Aorta (tissue), 5 donors: ENCODE measurements at regions not wholly inside any gene's neighbourhood (a gene's known extent, or its start where the extent isn't known, plus 50 kb on each side); places are given as distances from the start of the nearest gene placed in this dataset.
A peak's percentile ranks its signal among the peaks of the same experiment; 100 is the strongest.

ENCODE experiments used
- ATAC-seq: fragments of 200-7000 bp; cut with Tn5 transposase; one replicate; pipeline ENCODE4 v1.9.1; 2022; ENCODE audit warnings: moderate library complexity; ENCODE audit not compliant: low FRiP score
- DNase-seq, 2 donors: peaks; one replicate each; pipeline ENCODE4 v3.0.0-alpha.2; 2020
- H3K27ac ChIP-seq, 2 donors: one replicate each; pipeline ENCODE4 v1.5.1; 2013; ENCODE audit warnings: low read length in 2 of 2, mild to moderate bottlenecking in 2 of 2, moderate library complexity in 2 of 2, control low read depth in 1 of 2, inconsistent platforms in 1 of 2, low read depth in 1 of 2
- H3K27me3 ChIP-seq, 2 donors: one replicate each; pipeline ENCODE4 v1.6.1; 2013; ENCODE audit warnings: control low read depth in 1 of 2, low read length in 1 of 2, mild to moderate bottlenecking in 1 of 2, moderate library complexity in 1 of 2; ENCODE audit not compliant: insufficient read depth in 2 of 2, control insufficient read depth in 1 of 2
- H3K36me3 ChIP-seq, 2 donors: one replicate each; pipeline ENCODE4 v1.6.1; 2013; ENCODE audit warnings: control low read depth in 1 of 2, low read length in 1 of 2, mild to moderate bottlenecking in 1 of 2; ENCODE audit not compliant: insufficient read depth in 2 of 2, control insufficient read depth in 1 of 2
- H3K4me1 ChIP-seq, 2 donors: one replicate each; pipeline ENCODE4 v1.6.1; 2013; ENCODE audit warnings: low read length in 2 of 2, control low read depth in 1 of 2, mild to moderate bottlenecking in 1 of 2, moderate library complexity in 1 of 2; ENCODE audit not compliant: insufficient read depth in 2 of 2, control insufficient read depth in 1 of 2
- H3K4me3 ChIP-seq, 2 donors: one replicate each; pipeline ENCODE4 v1.5.1; 2013; ENCODE audit warnings: low read length in 2 of 2, control low read depth in 1 of 2, mild to moderate bottlenecking in 1 of 2
- H3K9me3 ChIP-seq: one replicate; pipeline ENCODE4 v1.6.1; 2013; ENCODE audit warnings: mild to moderate bottlenecking, low read length; ENCODE audit not compliant: control insufficient read depth
- WGBS, 2 donors: extraction: QIAGEN DNeasy Blood & Tissue Kit; methylation state at CpG; one replicate each; pipeline ENCODE4 v1.1.7; 2013; 5-methylcytosine and 5-hydroxymethylcytosine counted together
- intact Hi-C, 2 donors: fragments of 100-400 bp; cut with DNase I; formaldehyde crosslinking; loops; one replicate each; pipeline versions ENCODE4 v1.14.2 to v1.15.0; 2022
- donor health status: healthy with polysubstance abuse.
- donor health status: Bipolar disorder and iron deficiency.
- donor health status: DM: no; HTN: no; CAD: no.
- donor health status: DM: no; HTN: no; CAD: no.
- donor health status: DM: yes; HTN: yes; CAD: no.

DNA sequence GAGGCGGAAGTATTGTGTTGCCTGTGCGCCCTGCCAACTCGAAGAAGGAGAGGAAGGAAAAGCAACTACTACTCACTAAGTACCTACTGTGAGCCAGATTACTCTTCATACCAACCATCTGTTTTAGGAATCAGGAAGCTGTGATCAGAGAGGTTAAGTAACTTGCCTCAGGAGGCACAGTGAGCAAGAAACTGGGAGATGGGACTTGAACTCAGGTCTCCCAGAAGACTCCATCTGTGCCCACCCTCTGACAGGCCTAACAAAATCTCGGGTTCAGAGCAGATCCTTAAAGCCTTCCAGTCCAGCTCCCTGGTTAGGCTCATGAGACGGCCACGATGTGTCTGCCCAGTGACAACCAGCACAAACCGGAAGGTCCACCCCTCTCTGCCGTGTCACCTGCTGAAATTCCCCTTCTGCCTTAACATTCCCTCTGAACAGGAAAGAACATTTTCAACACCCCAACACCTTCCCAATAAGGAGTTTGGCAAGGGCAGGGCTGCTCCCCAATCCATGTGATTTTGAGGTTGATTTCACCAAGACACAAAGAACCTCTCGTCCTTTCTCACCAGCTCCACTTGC, 230.1 kb downstream of the TOMM20 start:
- Histone ChIP-seq H3K9me3 (no peaks in the 10 kb centered on the region), H3K4me1 (no peaks in the 10 kb centered on the region), H3K27me3 (no peaks in the 10 kb centered on the region), H3K36me3 (no peaks in the 10 kb centered on the region), H3K4me3 (no peak overlapping the region), H3K27ac (no peak overlapping the region)
- intact Hi-C loops, result no loop called here
- WGBS, 2 donors, result 92 to 93% methylated on average over 8 to 9 of the region's 9 CpGs
- DNase-seq (peak in 1 of 2 donors; percentile 39), ATAC-seq (no peak)

DNA sequence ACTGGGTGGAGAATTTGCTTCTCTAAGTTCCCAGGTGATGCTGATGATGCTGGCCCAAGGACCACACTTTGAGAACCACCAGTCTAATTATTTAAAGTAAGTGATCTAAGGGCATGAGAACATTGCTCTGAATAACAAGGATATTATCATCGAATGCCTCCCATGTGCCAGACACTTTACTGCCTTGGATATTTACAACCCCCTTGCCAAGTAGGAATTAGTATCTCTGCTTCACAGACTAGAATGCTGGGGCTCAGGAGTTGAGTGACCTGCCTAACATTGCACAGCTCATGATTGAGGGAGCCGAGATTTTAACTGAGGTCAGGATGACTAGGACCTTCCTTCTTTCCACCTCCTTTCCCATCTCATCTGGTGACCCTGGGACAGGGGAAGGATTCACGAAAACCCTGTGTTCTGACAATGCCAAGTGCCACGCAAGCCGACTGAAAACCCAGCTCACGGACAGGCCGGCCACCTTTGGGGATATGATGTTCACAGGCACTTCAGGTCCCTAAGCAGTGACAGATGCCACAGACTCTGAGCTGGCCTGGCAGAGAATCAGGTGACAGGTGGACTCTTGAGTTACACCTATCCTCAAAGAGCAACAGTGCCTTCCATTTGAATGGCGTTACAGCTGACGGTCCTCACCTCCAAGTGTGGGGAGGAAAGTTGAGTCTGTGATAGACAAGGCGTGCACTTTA, 230.7 kb downstream of the TOMM20 start:
- Histone ChIP-seq H3K36me3 (no peaks in the 10 kb centered on the region), H3K27ac (no peak overlapping the region), H3K4me1 (no peaks in the 10 kb centered on the region), H3K27me3 (no peaks in the 10 kb centered on the region), H3K9me3 (no peaks in the 10 kb centered on the region), H3K4me3 (no peak overlapping the region)
- 82 to 83% methylated on average over 10 of the region's 10 CpGs for WGBS, 2 donors
- intact Hi-C loops, result no loop called here
- ATAC-seq, result no peak
- peak in 1 of 2 donors; percentile 30 for DNase-seq

DNA sequence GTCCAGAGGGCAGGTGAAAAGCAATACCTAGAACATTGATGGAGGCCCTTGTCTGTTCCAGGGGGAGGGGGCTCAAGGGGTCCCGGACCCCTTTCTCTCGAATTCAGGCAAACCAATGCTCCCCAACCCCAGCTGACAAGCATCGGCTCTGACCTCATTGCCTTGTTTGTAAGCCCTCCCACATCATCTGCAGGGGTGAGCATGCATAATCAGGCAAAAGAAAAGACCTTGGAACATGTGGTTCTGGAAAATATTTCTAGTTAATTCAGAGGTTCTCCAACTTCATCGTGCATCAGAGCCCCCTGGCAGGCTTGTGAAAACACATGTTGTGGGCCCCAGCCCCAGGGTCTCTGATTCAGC, 231.3 kb downstream of the TOMM20 start:
- WGBS, 2 donors, result 63 to 76% methylated on average over 4 of the region's 4 CpGs
- H3K27me3 ChIP-seq, result no peaks in the 10 kb centered on the region
- no peak overlapping the region for H3K27ac ChIP-seq
- intact Hi-C loops, result no loop called here
- H3K4me1 ChIP-seq, result no peaks in the 10 kb centered on the region
- no peaks in the 10 kb centered on the region for H3K9me3 ChIP-seq
- DNase-seq (peak in 1 of 2 donors; percentile 34), ATAC-seq (no peak)
- H3K4me3 ChIP-seq, result no peak overlapping the region
- H3K36me3 ChIP-seq, result no peaks in the 10 kb centered on the region

DNA sequence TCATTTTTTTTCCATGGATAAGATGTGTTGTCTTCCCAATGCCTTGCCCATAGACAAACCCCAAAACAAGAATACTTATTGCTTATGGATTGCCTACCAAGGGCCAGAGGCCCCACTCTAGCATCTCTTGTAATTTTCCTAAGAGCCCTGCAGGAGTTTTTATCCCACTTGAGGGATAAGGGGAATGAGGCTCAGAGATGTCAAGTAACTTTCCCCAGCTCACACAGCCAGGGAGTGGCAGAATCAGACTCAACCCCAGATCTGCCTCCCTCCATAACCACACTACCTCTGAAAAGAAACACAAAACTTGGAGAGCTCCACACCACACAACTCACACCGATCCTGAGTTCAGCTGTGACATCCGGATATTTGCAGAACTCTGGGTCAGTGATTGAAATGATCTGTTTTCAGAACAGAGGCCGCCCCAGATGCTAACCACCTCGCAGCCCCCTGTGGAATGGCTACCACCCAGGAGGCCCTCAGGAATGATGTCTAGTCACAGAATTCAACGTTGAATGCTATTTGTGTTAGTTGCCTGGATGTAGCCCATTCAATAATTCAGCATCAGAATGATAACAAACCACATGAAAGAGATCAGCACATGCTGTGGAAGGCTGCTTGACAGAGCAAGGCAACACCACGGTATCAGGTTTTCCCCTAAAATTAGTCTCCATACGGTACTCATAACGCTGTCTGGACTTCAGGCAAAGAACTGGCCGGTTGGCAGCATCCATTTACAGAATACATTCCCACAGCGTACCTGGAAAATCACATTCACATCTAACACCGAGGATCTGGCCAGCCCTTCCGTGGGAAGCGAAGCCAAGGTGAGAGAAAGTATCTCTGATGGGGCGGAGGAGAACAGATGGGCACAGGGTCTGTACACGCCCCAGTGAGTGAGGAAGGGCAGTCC, 231.9 kb downstream of the TOMM20 start:
- Histone ChIP-seq H3K27ac (no peak overlapping the region), H3K36me3 (no peaks in the 10 kb centered on the region), H3K4me3 (no peak overlapping the region), H3K9me3 (no peaks in the 10 kb centered on the region), H3K4me1 (no peaks in the 10 kb centered on the region), H3K27me3 (no peaks in the 10 kb centered on the region)
- DNase-seq, result peak in 1 of 2 donors; percentile 32
- ATAC-seq, result no peak
- intact Hi-C loops, result no loop called here
- 90 to 92% methylated on average over 15 of the region's 15 CpGs for WGBS, 2 donors

DNA sequence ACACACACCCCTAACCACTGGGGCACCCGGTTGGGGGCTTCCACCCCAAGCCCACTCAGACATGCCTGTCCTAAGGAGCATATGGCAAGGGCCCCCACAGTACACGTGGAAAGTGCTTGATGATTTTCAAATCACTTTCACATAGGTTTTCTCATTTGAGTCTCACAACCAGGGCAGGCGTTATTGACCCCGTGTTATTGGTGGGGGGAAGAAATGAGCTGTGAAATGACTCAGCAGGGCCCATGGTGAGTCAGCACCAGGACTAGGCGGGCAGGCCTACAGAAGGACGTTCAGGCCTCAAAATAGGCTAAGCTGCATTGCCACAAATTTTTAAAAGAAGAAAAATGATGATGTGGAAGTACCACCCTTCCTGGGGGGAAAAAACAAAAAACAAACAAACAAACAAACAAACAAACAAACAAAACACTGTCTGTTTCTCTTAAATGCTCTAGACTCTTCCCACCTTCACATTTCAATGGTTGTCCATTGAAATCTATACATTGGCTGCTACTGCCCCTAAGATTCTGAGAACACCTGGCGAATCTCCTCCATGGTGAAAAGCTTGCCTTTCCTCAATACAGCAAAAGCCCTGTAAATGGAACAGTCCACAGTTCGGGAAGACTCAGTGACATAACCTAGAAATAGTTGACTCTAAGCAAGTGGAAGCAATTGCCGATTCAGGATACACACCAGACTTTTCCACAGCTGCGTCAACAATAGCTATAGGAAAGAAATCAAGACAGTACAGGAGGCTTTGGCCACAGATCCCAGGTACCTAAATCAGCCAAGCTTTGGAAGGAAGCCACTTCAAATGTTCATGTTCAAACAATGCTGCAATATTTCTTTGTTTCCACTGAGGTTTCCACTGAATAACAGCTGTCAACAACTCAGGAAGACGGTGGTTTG, 234.7 kb downstream of the TOMM20 start:
- ATAC-seq, result peak; percentile 26
- Histone ChIP-seq H3K4me1 (no peaks in the 10 kb centered on the region), H3K27me3 (no peaks in the 10 kb centered on the region), H3K27ac (no peak overlapping the region), H3K4me3 (no peak overlapping the region), H3K36me3 (no peaks in the 10 kb centered on the region), H3K9me3 (no peaks in the 10 kb centered on the region)
- peak in 1 of 2 donors; percentile 51 for DNase-seq
- WGBS, 2 donors, result 47 to 51% methylated on average over 11 of the region's 11 CpGs
- intact Hi-C loops, result no loop called here

DNA sequence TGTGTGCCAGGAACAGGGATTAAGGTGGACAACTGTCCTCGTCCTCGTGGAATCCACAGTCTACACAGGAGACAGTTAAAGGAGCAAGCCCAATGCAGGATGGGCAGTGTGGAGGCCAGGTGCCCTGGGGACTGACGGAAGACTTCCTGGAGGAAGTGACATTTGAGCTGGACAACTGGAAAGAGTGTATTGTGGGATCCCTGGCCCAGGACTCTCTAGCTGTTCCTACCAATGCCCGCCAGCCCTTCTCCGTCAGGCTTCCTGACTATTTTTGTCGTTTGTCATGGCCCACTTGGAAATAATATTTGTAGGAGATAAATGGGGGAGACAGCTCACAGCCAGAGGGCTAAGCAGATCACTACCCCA, 235.3 kb downstream of the TOMM20 start:
- H3K4me3 ChIP-seq, result no peak overlapping the region
- H3K36me3 ChIP-seq, result no peaks in the 10 kb centered on the region
- no peaks in the 10 kb centered on the region for H3K4me1 ChIP-seq
- no peaks in the 10 kb centered on the region for H3K9me3 ChIP-seq
- H3K27ac ChIP-seq, result no peak overlapping the region
- no peaks in the 10 kb centered on the region for H3K27me3 ChIP-seq
- ATAC-seq, result no peak
- DNase-seq, result no peak
- intact Hi-C loops, result no loop called here
- whole genome bisulfite sequencing, 2 donors, result 96% methylated on average over 6 of the region's 6 CpGs

DNA sequence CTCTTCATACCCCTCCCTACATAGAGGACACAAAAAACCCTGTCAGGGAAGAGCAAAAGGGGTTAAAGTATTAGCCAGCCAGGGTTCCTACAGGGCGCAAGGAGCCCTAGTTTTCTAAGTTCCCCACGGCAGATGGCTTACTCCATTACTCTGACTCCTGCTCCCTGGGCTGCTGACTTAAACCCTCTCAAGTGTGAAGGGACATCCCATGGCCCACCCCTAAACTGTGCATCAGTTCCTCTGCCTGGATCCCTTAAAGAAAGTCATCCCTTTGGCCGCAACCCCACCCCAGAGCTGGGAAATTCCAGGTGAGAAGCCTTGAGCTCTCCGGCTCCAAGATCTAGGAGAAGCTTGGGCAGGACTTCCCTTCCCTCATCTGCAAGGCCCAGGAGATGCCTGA, 236.0 kb downstream of the TOMM20 start:
- ATAC-seq, result no peak
- no peaks in the 10 kb centered on the region for H3K9me3 ChIP-seq
- intact Hi-C loops, result no loop called here
- no peak overlapping the region for H3K27ac ChIP-seq
- H3K4me3 ChIP-seq, result no peak overlapping the region
- 78 to 83% methylated on average over 4 of the region's 4 CpGs for WGBS, 2 donors
- no peaks in the 10 kb centered on the region for H3K36me3 ChIP-seq
- peak in 1 of 2 donors; percentile 55 for DNase-seq
- no peaks in the 10 kb centered on the region for H3K27me3 ChIP-seq
- no peaks in the 10 kb centered on the region for H3K4me1 ChIP-seq

DNA sequence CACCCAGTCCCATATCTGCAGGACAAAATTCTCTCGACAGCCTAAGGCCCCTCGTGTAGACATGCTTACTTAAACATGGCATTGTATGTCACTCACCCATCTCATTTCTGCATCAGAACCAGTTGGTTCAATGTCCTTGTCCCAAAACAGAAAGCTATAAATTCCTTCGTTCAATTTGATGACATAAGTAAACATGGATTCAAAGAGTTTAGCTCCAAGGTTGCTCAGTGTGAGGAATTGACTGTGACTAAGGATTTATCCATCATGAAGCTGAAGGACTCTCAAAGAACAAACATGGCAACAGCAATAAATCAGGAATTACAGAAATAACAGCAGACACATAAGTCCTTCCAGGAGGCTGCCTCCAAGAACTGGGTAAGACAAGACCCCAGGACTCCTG, 237.2 kb downstream of the TOMM20 start:
- H3K27me3 ChIP-seq, result no peaks in the 10 kb centered on the region
- 86 to 91% methylated on average over 3 of the region's 3 CpGs for WGBS, 2 donors
- ATAC-seq (no peak), DNase-seq (no peak)
- H3K27ac ChIP-seq, result no peak overlapping the region
- H3K4me3 ChIP-seq, result no peak overlapping the region
- H3K36me3 ChIP-seq, result no peaks in the 10 kb centered on the region
- no peaks in the 10 kb centered on the region for H3K9me3 ChIP-seq
- intact Hi-C loops, result no loop called here
- no peaks in the 10 kb centered on the region for H3K4me1 ChIP-seq
